ENCODE measurements at regions not wholly inside any gene's neighbourhood (a gene's known extent, or its start where the extent isn't known, plus 50 kb on each side); places are given as distances from the start of the nearest gene placed in this dataset.

- Histone ChIP-seq H3K4me3 (ENCODE audit: low read length) (no peak overlapping the region), H3K27ac (ENCODE audit: low read length) (no peak overlapping the region), H3K4me1 (ENCODE audit: control insufficient read depth, insufficient read depth, low read length) (peaks cover 38% of the 10 kb centered on the region), H3K9me3 (ENCODE audit: control insufficient read depth, insufficient read depth, low read length) (no peaks in the 10 kb centered on the region), H3K36me3 (ENCODE audit: control insufficient read depth, insufficient read depth, low read length) (no peaks in the 10 kb centered on the region), H3K27me3 (ENCODE audit: control insufficient read depth, insufficient read depth, low read length) (no peaks in the 10 kb centered on the region)
- H3K27ac Mint-ChIP-seq: no peak overlapping the region
- DNase-seq (no peak), ATAC-seq (no peak)
- WGBS (ENCODE audit: insufficient coverage): 84% methylated on average over 4 of the region's 4 CpGs
- intact Hi-C loops (cut with micrococcal nuclease): no loop called here
- no peaks in the 10 kb centered on the region for H3K27me3 Mint-ChIP-seq (ENCODE audit: low read depth in 2 of 2)
- H3K4me1 Mint-ChIP-seq: peaks cover 29 to 36% of the 10 kb centered on the region in 2 donors
- no peak for TF ChIP-seq CTCF (IDR thresholded peaks at IDR 0.05)
- H3K36me3 Mint-ChIP-seq: no peaks in the 10 kb centered on the region
- H3K4me3 Mint-ChIP-seq: no peak overlapping the region
- H3K9me3 Mint-ChIP-seq: no peaks in the 10 kb centered on the region
Measured at GRCh38 chr20:17854307-17854903, 114.2 kb downstream of the SNX5 start.

- ATAC-seq: no peak
- no peak overlapping the region for H3K4me3 ChIP-seq (ENCODE audit: low read length)
- H3K27ac ChIP-seq (ENCODE audit: low read length): no peak overlapping the region
- Mint-ChIP-seq H3K36me3 (no peaks in the 10 kb centered on the region), H3K27ac (no peak overlapping the region), H3K4me3 (no peak overlapping the region), H3K9me3 (no peaks in the 10 kb centered on the region), H3K27me3 (ENCODE audit: low read depth in 2 of 2) (no peaks in the 10 kb centered on the region), H3K4me1 (peaks cover 19 to 35% of the 10 kb centered on the region in 2 donors)
- H3K36me3 ChIP-seq (ENCODE audit: control insufficient read depth, insufficient read depth, low read length): no peaks in the 10 kb centered on the region
- WGBS (ENCODE audit: insufficient coverage): 94% methylated on average over 3 of the region's 3 CpGs
- no peak for TF ChIP-seq CTCF (IDR thresholded peaks at IDR 0.05)
- intact Hi-C loops (cut with micrococcal nuclease): no loop called here
- H3K27me3 ChIP-seq (ENCODE audit: control insufficient read depth, insufficient read depth, low read length): no peaks in the 10 kb centered on the region
- peaks cover 36% of the 10 kb centered on the region for H3K4me1 ChIP-seq (ENCODE audit: control insufficient read depth, insufficient read depth, low read length)
- no peaks in the 10 kb centered on the region for H3K9me3 ChIP-seq (ENCODE audit: control insufficient read depth, insufficient read depth, low read length)
- DNase-seq: no peak
Measured at GRCh38 chr20:17852323-17852722, 116.3 kb downstream of the SNX5 start.

- DNase-seq: no peak
- no peak for ATAC-seq
- H3K36me3 ChIP-seq (ENCODE audit: control insufficient read depth, insufficient read depth, low read length): no peaks in the 10 kb centered on the region
- H3K27ac Mint-ChIP-seq: no peak overlapping the region
- no peak overlapping the region for H3K27ac ChIP-seq (ENCODE audit: low read length)
- H3K27me3 Mint-ChIP-seq (ENCODE audit: low read depth in 2 of 2): no peaks in the 10 kb centered on the region
- H3K4me1 ChIP-seq (ENCODE audit: control insufficient read depth, insufficient read depth, low read length): peaks cover 40% of the 10 kb centered on the region
- H3K36me3 Mint-ChIP-seq: no peaks in the 10 kb centered on the region
- no peak overlapping the region for H3K4me3 Mint-ChIP-seq
- no peak for TF ChIP-seq CTCF (IDR thresholded peaks at IDR 0.05)
- 94% methylated on average over 2 of the region's 4 CpGs for WGBS (ENCODE audit: insufficient coverage)
- no peaks in the 10 kb centered on the region for H3K27me3 ChIP-seq (ENCODE audit: control insufficient read depth, insufficient read depth, low read length)
- peaks cover 18 to 35% of the 10 kb centered on the region in 2 donors for H3K4me1 Mint-ChIP-seq
- H3K9me3 ChIP-seq (ENCODE audit: control insufficient read depth, insufficient read depth, low read length): no peaks in the 10 kb centered on the region
- intact Hi-C loops (cut with micrococcal nuclease): no loop called here
- H3K9me3 Mint-ChIP-seq: no peaks in the 10 kb centered on the region
- H3K4me3 ChIP-seq (ENCODE audit: low read length): no peak overlapping the region
Measured at GRCh38 chr20:17850684-17851026, 117.9 kb downstream of the SNX5 start.
